HG03280 (cell line): ENCODE measurements at regions not wholly inside any gene's neighbourhood (a gene's known extent, or its start where the extent isn't known, plus 50 kb on each side); places are given as distances from the start of the nearest gene placed in this dataset.
"Not testable (repeated sequence)": the region's sequence is repeated elsewhere in the genome, so short reads cannot be mapped to it uniquely, and the experiment has no call there.

ENCODE experiments used
- ATAC-seq: cut with Tn5 transposase; IDR thresholded peaks from one replicate; pipeline ENCODE4 v1.9.1; 2021; ENCODE audit warnings: mild to moderate bottlenecking, moderate library complexity; ENCODE audit not compliant: unreplicated experiment

- ATAC-seq: no peak
Observed at GRCh38 chr18:3328532-3328931, 66.6 kb downstream of the MYL12B start.

GRCh38 chr18:3329471-3329870 is 67.5 kb downstream of the MYL12B start:
- ATAC-seq: no peak

GRCh38 chr18:3329872-3330271 is 67.9 kb downstream of the MYL12B start:
- ATAC-seq: no peak

- ATAC-seq: no peak
Observed at GRCh38 chr18:3330622-3331021, 68.7 kb downstream of the MYL12B start.

- no peak for ATAC-seq
Observed at GRCh38 chr18:3332376-3332775, 70.4 kb downstream of the MYL12B start.

- no peak for ATAC-seq
Observed at GRCh38 chr18:3333056-3333720, 71.3 kb downstream of the MYL12B start.

- ATAC-seq: no peak
Observed at GRCh38 chr18:3333721-3334386, 71.9 kb downstream of the MYL12B start.

GRCh38 chr18:3340015-3340681 is 78.2 kb downstream of the MYL12B start:
- ATAC-seq: no peak

GRCh38 chr18:3340682-3341097 is 78.8 kb downstream of the MYL12B start:
- no peak for ATAC-seq

- ATAC-seq: no peak
Observed at GRCh38 chr18:3342628-3343027, 80.7 kb downstream of the MYL12B start.

- ATAC-seq: no peak
Observed at GRCh38 chr18:3345452-3345851, 83.5 kb downstream of the MYL12B start.

GRCh38 chr18:3345885-3346284 is 84.0 kb downstream of the MYL12B start:
- ATAC-seq: no peak

GRCh38 chr18:3346487-3346886 is 84.6 kb downstream of the MYL12B start:
- no peak for ATAC-seq

- no peak for ATAC-seq
Observed at GRCh38 chr18:3347286-3347803, 85.4 kb downstream of the MYL12B start.

- ATAC-seq: no peak
Observed at GRCh38 chr18:3348176-3348575, 86.2 kb downstream of the MYL12B start.

- ATAC-seq: not testable (repeated sequence)
Observed at GRCh38 chr18:3349046-3349841, 87.3 kb downstream of the MYL12B start.

GRCh38 chr18:3350021-3350420 is 88.1 kb downstream of the MYL12B start:
- ATAC-seq: no peak

- no peak for ATAC-seq
Observed at GRCh38 chr18:3350566-3351527, 88.9 kb downstream of the MYL12B start.

- ATAC-seq: no peak
Observed at GRCh38 chr18:3354506-3354905, 92.6 kb downstream of the MYL12B start.

- ATAC-seq: no peak
Observed at GRCh38 chr18:3356614-3357013, 93.4 kb upstream of the TGIF1 start.
